Hematopoietic multipotent progenitor cell treated with erythropoietin and hydrocortisone succinate and interleukin-3 and kit ligand, for 17 days (in vitro differentiated cells): ENCODE measurements at regions not wholly inside any gene's neighbourhood (a gene's known extent, or its start where the extent isn't known, plus 50 kb on each side); places are given as distances from the start of the nearest gene placed in this dataset.

Experiments
- DNase-seq: peaks from one replicate; pipeline ENCODE4 v3.0.0-alpha.2; 2015; ENCODE audit warnings: low spot score

DNA sequence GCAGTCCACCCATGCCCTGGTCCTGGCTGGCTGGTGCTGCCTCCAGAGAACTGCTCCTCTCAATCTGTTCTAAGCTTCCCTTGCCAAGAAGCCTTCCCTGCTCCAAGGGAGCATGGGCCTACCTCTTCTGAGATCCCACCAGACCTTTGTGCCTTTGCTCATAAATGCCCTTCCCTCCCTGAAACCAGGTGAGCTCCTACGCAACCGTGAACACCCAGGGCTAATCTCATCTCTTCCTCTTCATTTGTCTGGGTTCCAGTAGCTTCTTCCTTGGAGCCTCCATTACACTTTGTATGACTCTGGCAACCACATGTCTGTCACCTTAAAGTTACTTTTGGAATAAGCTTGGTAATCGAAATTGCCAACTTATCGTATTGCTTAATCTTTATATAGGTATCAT is 270.6 kb downstream of the PBX3 start:
- DNase-seq, result no peak

DNA sequence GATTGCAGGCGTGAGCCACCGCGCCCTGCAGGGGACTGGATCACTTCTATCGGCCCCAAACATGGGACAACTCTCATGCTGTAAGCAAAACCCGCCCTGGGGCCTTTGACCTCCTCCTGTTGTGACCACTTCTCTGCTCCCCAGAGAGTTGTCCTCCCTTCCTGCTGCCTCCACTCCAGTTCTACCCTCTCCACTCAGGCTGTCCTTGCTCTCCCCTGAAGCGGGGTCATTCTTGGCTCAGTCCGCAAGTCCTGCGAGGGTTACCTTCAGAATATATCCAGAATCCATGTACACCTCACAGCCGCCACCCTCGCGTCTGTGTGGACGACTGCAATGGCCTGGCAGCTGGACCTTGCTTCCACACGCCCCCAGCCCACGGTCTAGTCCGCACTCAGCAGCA is 273.7 kb downstream of the PBX3 start:
- no peak for DNase-seq

DNA sequence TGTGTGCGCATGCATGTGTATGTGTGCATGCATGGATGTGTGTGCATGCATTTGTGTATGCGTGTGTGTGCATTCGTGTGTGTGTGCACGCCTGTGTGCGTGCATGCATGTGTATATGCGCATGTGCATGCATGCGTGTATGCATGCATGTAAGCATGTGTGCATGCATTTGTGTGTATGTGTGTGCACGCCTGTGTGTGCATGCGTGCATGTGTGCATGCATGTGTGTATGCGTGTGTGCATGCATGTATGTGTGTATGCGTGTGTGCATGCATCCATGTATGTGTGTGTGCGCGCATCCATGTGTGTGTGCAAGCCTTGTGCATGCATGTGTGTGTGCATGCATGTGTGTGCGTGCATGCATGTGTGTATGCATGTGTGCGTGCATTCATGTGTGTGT is 276.8 kb downstream of the PBX3 start:
- DNase-seq, result no peak

DNA sequence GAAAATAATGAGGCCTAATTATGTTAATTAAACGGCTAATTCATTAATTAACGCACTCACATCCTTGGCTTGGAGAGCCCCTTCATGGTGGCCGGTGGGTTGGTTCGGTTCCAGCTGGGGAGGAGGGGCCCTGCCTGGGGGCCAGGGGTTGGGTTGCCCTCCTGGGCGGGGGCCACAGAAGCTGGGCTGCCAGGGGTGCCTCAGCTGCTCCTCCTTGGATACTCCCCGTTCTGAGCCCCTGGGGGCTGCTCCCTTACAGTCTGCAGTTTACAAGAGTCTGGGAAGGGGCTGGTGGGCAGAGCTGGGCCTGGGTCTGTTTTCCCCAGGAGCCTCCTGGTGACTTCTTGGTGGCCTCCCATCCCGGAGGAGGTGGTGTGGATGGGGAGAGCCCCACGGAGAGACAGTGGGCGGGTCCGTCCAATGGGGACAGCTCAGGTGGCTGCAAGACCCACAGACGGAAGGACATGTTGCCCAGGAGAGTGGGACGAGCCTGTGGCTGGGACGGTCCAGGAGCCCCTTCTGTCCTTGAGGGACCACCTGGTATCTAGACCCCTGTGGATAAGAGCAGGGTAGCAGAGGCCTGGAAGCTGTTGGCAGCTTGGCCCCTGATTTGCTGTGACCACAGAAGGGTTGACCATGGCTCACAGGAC is 277.5 kb downstream of the PBX3 start:
- DNase-seq, result no peak

DNA sequence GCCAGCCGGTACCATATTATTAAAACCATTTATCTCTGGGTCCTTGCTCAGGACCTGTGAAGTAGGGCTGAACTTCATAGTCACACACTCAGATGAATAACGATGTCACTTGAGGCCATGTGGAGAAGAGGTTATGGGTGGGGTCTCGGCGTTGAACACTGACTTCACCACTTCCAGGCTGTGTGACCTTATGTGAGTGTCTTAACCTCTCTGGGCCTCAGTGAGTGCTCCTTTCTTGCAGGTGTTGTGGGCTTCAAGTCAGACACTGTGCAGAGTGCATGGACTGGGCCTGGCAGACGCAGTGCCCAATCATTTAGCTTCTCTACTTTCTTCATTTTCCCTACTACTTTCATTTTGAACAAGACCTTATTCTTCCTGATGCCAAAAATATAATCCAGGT is 278.8 kb downstream of the PBX3 start:
- no peak for DNase-seq

DNA sequence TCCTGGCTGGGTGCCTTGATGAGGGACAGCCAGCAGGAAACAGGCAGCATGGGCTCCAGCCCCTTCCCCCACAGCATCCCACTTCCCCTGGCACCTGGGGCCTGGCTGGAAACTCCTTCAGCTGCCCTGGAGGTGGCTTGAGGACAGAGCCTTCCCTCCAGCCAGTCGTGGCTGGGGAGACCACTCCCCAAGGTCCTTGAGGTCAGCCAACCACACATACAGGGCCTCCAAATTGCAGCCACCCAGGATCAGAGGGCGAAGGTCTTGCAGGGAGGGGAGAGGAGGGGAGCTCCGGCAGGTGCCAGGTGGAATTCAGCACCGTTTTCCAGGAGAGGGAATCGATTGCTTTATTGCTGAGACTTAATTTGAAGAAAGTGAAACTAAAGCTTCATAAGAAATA is 280.4 kb downstream of the PBX3 start:
- no peak for DNase-seq

DNA sequence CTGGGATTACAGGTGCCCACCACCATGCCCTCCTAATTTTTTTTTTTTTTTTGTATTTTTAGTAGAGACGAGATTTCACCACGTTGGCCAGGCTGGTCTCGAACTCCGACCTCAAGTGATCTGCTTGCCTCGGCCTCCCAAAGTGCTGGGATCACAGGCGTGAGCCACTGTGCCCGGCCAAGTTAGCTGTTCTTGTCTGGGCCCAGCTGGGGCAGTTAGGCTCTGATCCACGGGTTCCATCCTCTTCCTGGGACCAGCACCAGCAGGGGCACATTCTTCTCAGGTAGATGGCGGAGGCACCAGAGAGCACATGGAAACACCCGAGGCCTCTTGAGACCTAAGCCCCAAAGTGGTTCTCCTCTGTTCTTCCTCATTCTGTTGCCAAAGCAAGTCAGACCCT is 281.6 kb downstream of the PBX3 start:
- DNase-seq, result no peak

DNA sequence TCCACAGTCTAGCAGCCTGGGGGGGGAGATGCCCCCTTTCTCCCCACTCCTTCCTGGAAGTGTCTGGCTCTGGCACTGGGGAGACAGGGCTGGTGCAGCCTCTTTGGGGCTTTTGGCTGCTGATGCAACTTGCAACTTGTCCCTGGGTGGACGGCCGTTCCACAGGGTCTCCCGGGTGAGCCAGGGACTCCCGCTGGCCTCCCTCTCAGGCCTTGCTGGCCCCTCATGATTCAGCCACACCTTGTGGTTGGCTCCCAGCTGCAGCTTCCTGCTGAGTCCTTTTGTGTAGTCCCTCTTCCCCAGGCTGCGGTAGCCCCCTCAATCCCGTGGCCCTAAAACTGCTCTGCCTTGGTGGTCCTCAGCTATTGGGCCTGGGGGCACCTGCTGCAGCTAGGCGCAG is 283.5 kb downstream of the PBX3 start:
- DNase-seq, result no peak

DNA sequence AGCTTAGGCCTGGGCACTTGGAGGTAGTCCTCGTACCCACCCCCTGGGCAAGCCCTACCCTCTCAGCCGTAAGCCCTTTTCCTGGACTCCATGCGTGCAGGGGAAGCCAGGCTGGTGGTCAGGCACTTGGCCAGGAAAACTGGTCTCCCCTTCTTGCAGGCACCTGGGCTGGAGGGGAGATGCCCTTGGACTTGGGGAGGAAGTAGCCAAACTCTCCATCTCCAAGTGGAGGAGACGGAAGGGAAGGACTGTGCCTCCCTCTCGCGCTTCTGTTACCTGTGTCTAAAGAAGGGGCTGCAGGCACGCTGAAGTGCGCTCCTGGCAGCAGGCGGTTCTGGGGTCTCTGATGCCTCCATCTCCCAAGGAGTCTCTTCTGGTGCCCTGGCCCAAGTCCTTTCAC is 283.9 kb downstream of the PBX3 start:
- DNase-seq, result no peak

DNA sequence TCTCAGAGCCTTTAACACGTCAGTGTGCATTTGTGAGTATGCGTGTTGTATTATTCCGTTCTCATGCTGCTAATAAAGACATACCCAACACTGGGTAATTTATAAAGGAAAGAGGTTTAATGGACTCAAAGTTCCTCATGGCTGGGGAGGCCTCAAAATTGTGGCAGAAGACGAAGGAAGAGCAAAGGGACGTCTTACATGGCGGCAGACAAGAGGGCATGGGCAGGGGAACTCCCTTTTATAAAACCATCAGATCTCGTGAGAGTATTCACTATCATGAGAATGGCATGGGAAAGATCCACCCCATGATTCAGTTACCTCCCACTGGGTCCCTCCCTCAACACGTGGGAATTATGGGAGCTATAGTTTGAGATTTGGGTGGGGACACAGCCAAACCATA is 285.0 kb downstream of the PBX3 start:
- DNase-seq, result no peak

DNA sequence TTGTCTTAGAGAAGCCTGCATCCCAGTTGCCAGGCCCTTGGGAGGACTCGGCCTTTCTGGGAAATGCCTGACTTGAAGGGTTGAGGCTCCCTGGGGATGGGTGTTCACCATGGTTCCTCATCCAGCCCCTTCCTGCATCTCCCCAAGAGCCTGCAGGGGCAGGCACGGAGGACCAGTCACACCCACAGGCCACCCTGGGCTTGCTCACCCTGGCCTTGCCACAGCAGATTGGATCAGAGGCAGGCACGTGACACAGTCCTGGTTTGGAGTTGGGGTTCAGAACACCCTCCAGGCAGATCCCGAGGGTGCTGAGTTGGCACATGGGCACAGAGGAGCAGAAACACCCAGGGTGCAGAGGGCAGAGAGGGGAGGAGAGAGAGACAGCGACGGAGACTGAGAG is 286.1 kb downstream of the PBX3 start:
- DNase-seq, result no peak

DNA sequence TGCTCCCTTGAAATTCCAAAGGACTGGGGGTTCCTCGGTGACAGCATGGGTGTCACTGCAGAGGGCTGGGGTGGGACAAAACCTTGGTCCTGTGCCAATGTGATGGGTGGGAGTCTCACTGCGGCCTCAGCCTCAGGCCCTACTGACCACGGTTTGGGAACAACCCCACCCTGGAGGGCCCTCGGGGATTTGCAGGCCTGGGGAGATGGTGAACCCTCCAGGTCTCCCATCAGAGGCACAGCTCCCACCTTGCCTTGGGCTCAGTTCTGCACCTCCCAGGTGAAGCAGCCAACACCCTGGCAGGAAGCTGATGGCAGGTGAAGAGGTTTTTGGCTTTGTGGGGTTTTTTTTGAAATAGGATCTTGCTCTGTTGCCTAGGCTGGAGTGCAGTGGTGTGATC is 286.8 kb downstream of the PBX3 start:
- no peak for DNase-seq

DNA sequence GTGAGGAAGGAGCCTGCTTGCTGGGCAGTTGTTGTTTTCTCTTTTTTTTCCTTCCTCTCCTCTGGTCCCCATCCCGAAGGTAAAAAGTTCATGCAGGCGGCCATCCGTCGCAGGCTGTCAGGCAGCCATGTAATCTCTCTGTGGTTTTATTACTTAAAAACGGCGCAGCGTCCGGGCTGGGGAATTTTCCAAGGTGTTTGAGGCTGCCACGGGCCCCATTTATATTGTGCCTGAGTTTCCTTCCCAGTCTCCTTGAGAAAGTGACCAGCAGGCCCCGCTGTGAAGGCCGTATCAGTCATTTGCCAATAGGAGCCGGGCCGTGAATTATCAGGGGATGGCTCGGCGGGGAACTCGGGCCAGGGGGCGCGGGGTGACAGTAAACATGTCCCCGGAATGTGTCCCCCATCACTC is 289.7 kb downstream of the PBX3 start:
- no peak for DNase-seq

DNA sequence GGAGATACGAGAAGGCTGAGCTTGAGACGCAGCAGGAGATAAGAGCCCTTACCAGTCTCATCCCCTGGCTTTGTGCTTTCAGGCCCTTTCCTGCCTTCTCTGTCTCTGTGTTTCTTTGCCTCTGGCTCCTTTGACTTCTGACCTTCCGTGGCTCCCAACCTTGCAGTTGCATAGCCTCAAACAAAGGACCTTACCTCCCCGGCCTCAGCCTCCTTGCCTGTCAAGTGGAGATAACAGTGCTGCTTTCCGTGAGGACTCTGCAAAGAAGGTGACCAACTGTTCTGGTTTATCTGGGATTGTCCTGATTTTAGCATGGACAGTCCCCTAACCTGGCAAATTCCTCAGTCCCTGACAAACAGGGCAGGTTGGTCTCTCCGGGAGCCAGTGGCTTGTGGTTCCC is 287.8 kb upstream of the MVB12B start:
- DNase-seq, result no peak

DNA sequence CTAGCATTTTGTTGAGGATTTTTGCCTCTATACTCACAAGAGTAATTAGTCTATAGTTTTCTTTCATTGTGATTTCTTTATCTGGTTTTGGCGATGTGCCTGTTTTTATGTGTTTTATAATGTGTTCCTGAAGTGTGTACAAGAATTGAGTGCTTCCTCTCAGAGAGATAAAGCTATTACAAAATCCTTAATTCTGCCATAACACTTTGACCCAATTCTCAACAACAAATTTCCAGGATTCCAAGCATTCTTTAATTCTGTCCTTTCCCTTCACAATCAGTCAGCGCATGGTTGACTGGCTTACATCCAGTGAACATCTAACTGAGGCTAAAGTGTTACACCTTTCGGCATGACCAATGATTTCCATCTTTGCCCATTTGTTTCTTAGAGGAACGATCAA is 282.9 kb upstream of the MVB12B start:
- no peak for DNase-seq

DNA sequence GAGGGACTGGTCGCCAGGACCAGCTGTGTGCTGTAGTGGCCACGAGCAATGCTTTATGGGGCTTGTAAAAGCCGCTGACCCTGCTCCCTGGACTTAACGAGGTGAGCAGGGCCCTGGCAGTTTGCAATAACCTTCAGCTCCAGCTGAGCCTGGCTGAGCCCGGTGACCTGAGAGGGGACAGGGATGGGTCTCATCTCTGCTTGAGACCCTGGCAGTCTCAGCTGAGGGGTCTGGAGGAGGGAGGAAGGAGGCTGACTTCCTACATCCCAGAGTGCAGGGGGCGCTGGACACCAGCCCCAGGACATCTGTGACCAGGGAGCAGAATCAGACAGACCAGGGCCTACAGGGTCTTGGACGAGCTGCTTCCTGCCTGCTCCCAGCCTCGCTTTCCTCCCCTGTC is 277.5 kb upstream of the MVB12B start:
- DNase-seq, result no peak

DNA sequence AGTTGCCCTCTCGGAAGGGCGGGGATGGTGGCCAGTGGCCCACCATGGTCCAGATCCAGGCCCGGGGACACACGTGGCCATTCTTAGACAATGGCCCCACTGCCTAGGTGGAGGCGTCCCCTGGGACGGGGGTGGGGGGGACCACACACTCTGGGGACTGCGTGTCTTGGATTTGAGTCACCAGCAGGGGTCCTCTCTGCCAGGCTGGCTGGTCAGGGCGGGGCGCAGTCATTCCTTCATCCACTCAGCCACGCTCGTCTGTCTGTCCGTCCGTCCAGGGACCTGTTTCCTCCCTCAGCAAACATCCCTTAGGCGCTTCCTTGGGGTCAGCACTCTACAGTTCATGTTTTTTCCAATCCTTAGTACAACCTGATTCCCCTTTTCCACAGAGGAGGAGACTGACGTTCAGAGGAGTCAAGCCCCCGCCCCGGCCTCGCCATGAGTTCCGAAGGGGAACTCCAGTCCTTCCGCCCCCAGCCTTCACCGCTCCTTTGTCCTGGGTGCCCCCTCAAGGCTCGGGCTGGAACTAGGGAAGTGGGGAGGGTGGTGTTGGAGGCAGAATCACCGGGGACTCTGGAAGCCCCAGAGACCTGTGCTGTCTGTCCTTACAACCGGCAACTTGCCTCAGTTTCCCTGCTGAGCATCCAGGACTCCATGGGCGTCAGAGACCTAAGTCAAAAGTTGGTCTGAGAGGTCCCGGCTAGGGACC is 276.6 kb upstream of the MVB12B start:
- DNase-seq, result no peak

DNA sequence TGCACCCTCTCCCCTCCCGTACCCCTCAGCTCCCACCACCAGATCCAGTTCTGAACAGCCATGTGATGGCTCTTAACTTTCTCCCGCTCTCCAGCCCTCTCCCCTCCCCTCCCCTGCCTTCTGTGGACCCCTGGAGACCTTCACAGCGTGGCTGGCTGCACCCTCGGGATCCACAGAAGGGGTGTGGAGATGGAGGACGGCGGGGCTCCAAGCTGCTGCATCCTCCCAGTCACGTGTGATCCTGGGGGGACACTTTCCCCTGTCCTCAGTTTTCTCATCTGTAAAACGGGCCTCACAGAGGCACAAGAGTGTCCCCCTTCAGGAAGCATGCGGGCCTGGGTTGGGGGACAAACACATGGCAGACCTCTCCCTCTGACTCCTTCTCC is 276.0 kb upstream of the MVB12B start:
- no peak for DNase-seq

DNA sequence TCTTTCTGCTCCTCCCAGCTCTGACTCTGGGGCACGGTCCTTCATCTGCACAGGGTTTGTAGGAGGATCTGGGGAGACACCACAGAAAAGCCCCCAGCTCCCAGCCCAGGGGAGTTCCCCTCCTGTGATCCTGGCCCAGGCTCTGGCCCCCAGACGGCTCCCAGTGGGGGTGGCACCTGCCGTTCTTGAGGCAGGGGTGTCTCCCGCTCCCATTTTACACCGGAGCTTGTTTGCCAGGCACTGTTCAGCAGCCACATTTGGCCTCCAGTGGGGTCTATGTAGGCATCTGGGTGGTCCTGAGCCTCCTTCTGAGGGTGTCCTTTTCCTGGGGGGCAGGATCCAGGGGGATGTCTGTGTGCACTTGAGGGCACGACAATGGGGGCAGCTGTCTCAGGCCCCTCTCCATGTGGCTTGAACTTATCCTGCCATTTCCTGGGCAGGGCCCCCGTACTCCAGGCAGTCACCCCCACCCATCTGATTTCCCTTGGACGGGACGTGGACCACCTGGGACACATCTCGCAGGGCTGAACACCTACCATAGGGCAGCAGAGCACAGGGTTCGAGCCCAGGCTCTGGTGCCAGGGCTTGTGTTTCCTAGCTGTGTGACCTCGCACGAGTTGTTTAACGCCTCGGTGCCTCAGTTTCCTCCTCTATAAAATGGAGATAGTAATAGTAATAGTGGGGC is 275.0 kb upstream of the MVB12B start:
- no peak for DNase-seq

DNA sequence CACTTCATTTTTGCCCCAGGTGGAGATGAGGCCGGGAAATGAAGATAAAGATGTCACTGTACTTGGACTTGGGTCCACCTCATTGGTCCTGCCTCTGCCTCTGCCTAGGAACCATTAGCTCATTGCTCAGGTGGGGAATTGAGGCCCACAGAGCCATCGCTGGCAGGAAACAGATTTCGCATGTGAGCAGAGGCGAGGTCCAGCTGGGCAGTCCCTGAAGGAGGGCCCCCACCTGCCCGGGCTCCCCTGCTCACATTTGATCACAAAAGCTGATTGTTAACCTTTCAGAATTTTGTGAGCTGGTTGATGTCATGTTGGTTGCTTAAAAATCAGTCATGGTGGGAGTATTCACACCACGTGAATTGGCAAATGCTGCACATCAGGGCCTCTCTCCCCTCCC is 273.8 kb upstream of the MVB12B start:
- DNase-seq, result no peak

DNA sequence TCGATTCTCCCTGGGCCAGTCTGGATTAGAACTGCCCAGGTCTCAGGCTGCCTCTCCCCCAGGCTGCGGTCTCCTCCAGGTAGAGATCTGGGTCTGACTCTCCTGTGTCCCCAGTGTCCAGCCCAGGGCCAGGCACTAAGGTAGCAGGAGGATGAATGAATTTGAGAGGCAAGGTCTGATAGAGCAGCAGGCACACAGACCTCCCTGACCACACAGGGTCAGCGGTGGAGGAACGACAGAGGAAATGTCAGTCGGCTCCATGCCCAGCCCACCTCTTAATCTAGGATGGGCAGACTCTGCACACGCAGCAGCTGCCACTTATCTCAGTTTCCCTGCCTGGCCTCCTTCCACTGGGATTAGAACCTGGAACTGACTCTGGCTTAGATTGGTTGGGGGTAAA is 272.7 kb upstream of the MVB12B start:
- DNase-seq, result no peak

DNA sequence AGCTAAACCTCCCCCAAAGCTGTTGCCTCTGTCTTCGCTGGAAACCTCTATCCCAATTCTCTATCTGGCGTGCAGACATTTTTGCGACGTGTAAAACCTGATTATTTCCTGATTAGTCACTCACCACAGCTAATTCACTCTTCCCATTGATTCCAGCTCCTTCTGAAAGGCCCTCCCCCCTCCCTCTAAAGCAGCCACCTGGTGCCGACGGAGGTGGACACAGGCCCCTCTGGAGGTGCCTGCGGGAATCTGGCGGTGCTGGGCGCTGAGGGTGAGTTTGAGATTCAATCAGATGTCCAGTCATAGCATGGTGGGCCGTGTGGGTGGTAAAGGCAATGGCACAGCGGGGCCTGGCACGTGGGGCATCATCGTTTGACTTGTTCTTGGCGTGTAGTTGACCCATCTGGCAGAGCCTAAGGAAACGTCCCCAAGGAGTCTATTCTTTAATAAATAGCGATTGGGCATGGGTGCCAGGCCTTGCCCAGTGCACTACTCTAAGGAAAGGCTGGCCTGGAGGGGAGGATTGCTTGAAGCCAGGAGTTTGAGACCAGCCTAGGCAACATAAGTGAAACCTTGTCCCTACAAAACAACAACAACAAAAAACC is 271.1 kb upstream of the MVB12B start:
- DNase-seq, result no peak

DNA sequence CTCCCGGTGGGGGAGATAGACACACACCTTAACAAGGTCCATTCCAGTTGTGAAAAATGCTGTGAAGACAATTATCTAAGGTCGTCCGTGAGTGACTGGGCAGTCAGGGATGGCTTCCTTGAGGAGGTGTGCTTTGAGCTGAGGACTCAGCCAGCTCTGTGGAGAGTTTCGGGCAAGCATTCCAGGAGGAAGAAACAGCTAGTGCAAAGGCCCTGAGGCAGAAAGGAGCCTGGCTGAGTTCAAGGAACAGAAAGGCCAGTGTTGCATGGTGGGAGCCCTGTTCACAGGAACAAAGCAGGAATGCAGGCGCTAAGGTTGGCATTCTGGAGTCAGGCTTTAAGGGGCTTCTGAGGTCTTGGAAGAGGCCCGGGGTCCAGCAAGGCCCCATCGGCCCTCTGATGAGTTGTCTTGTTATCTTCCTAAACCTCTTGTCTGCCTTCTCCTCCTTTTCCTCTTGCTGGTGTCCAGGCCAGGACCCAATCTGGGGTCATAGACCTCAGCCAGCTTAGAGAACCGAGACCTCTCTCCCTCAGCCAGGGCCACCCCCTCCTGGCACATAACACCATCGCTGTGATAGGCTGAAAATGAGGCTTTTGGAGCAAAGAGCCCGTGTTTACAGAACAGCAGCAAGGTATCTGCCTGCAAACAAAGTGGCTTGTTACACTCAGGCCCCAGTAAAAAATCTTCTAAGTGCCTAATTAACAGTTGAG is 270.2 kb upstream of the MVB12B start:
- no peak for DNase-seq
